NK-92 treated with Interleukin-12 subunit alpha and Interleukin-12 subunit beta, amount 100 ng/mL, for 24 hours (cell line): ENCODE measurements at regions not wholly inside any gene's neighbourhood (a gene's known extent, or its start where the extent isn't known, plus 50 kb on each side); places are given as distances from the start of the nearest gene placed in this dataset.
"Not testable (repeated sequence)": the region's sequence is repeated elsewhere in the genome, so short reads cannot be mapped to it uniquely, and the experiment has no call there.

Source experiments
- DNase-seq: peaks from one replicate; lab custom pipeline; 2025; lab: John Stamatoyannopoulos, UW

GRCh38 chr10:109403551-109403950 is 519.8 kb downstream of the XPNPEP1 start:
- DNase-seq: no peak

- DNase-seq: no peak
Measured at GRCh38 chr10:109393425-109393824, 529.9 kb downstream of the XPNPEP1 start.

- DNase-seq: no peak
Measured at GRCh38 chr10:109386921-109387320, 536.4 kb downstream of the XPNPEP1 start.

GRCh38 chr10:109386101-109386500 is 537.2 kb downstream of the XPNPEP1 start:
- no peak for DNase-seq

GRCh38 chr10:109379186-109379585 is 544.1 kb downstream of the XPNPEP1 start:
- no peak for DNase-seq

- DNase-seq: no peak
Measured at GRCh38 chr10:109374215-109374614, 549.1 kb downstream of the XPNPEP1 start.

GRCh38 chr10:109359316-109359715 is 564.0 kb downstream of the XPNPEP1 start:
- DNase-seq: no peak

- no peak for DNase-seq
Measured at GRCh38 chr10:109358325-109358724, 565.0 kb downstream of the XPNPEP1 start.

- no peak for DNase-seq
Measured at GRCh38 chr10:109348324-109348723, 575.0 kb downstream of the XPNPEP1 start.

- DNase-seq: no peak
Measured at GRCh38 chr10:109343293-109343692, 580.0 kb downstream of the XPNPEP1 start.

- DNase-seq: no peak
Measured at GRCh38 chr10:109341986-109342385, 581.3 kb downstream of the XPNPEP1 start.

- DNase-seq: no peak
Measured at GRCh38 chr10:109328001-109328400, 595.3 kb downstream of the XPNPEP1 start.

GRCh38 chr10:109327266-109327665 is 596.0 kb downstream of the XPNPEP1 start:
- no peak for DNase-seq

- DNase-seq: no peak
Measured at GRCh38 chr10:109324721-109325120, 598.6 kb downstream of the XPNPEP1 start.

- DNase-seq: no peak
Measured at GRCh38 chr10:109317746-109318366, 605.5 kb downstream of the XPNPEP1 start.

- DNase-seq: not testable (repeated sequence)
Measured at GRCh38 chr10:109314016-109314415, 609.3 kb downstream of the XPNPEP1 start.

GRCh38 chr10:109312555-109312954 is 610.8 kb downstream of the XPNPEP1 start:
- DNase-seq: not testable (repeated sequence)

GRCh38 chr10:109308971-109309370 is 614.3 kb downstream of the XPNPEP1 start:
- no peak for DNase-seq

GRCh38 chr10:109307102-109307501 is 616.2 kb downstream of the XPNPEP1 start:
- not testable (repeated sequence) for DNase-seq

- DNase-seq: no peak
Measured at GRCh38 chr10:109306698-109307097, 616.6 kb downstream of the XPNPEP1 start.

GRCh38 chr10:109287858-109288257 is 635.5 kb downstream of the XPNPEP1 start:
- DNase-seq: no peak

- no peak for DNase-seq
Measured at GRCh38 chr10:109282510-109282909, 640.8 kb downstream of the XPNPEP1 start.

GRCh38 chr10:109281347-109281746 is 642.0 kb downstream of the XPNPEP1 start:
- DNase-seq: no peak

GRCh38 chr10:109280837-109281236 is 642.5 kb downstream of the XPNPEP1 start:
- no peak for DNase-seq
